HEK293 (cell line): ENCODE measurements at regions not wholly inside any gene's neighbourhood (a gene's known extent, or its start where the extent isn't known, plus 50 kb on each side); places are given as distances from the start of the nearest gene placed in this dataset.

Experiments used
- CTCF ChIA-PET: fragments of 350-600 bp; formaldehyde crosslinking; extraction: SDS; loops from one replicate; lab custom pipeline; 2021; ENCODE audit warnings: antibody characterized with exemption; lab: Yijun Ruan, JAX
- POLR2A ChIA-PET: fragments of 300-600 bp; formaldehyde crosslinking; extraction: SDS; loops from one replicate; lab custom pipeline; 2020; ENCODE audit warnings: antibody characterized with exemption, inconsistent platforms; lab: Yijun Ruan, JAX
- H3K27ac ChIP-seq: fragments of 200-500 bp; sonication (Bioruptor generic); 2 replicates; pipeline ENCODE4 v1.5.1; 2014; ENCODE audit warnings: low read depth, low read length, control low read depth, inconsistent platforms; ENCODE audit errors: extremely low read depth
- H3K36me3 ChIP-seq, 2 experiments: fragments of 200-500 bp in 1 of 2; sonication (Bioruptor generic) in 1 of 2; 1 replicate in 1 of 2; 2 replicates in 1 of 2; pipeline ENCODE4 v1.5.1; 2014 to 2017; ENCODE audit warnings: inconsistent platforms in 2 of 2, low read length in 2 of 2; ENCODE audit not compliant: control insufficient read depth in 2 of 2, insufficient read depth in 1 of 2
- H3K4me1 ChIP-seq: fragments of 200-500 bp; sonication (Bioruptor generic); 2 replicates; pipeline ENCODE4 v1.5.1; 2014; ENCODE audit warnings: mild to moderate bottlenecking, low read length, inconsistent platforms; ENCODE audit not compliant: control insufficient read depth, insufficient read depth
- H3K4me3 ChIP-seq: 2 replicates; pipeline ENCODE4 v1.5.1; 2011; ENCODE audit warnings: low read depth, mild to moderate bottlenecking, control low read depth, low read length, moderate library complexity
- H3K9me3 ChIP-seq: fragments of 200-500 bp; sonication (Bioruptor generic); 2 replicates; pipeline ENCODE4 v1.5.1; 2014; ENCODE audit warnings: low read depth, low read length, inconsistent platforms; ENCODE audit not compliant: control insufficient read depth, insufficient read depth
- KLF16 ChIP-seq: fragments of 450-650 bp; formaldehyde crosslinking; IDR thresholded peaks from 2 replicates; pipeline ENCODE4 v1.5.1; 2017; ENCODE audit warnings: missing biosample characterization, missing genetic modification characterization
- ZNF202 ChIP-seq: fragments of 450-650 bp; formaldehyde crosslinking; IDR thresholded peaks from 2 replicates; pipeline ENCODE4 v1.5.1; 2016; ENCODE audit warnings: missing biosample characterization, missing genetic modification characterization, borderline replicate concordance
- ZNF473 ChIP-seq: fragments of 450-650 bp; formaldehyde crosslinking; IDR thresholded peaks from 2 replicates; pipeline ENCODE4 v1.5.1; 2017; ENCODE audit warnings: missing biosample characterization, missing genetic modification characterization
- ZNF544 ChIP-seq: fragments of 450-650 bp; formaldehyde crosslinking; IDR thresholded peaks from 2 replicates; pipeline ENCODE4 v1.5.0; 2017; ENCODE audit warnings: missing biosample characterization, missing genetic modification characterization
- ZNF600 ChIP-seq: fragments of 450-650 bp; formaldehyde crosslinking; IDR thresholded peaks from 2 replicates; pipeline ENCODE4 v1.5.1; 2016; ENCODE audit warnings: missing biosample characterization, missing genetic modification characterization
- ZNF677 ChIP-seq: fragments of 450-650 bp; IDR thresholded peaks from 2 replicates; pipeline ENCODE4 v1.5.0; 2018; ENCODE audit warnings: missing biosample characterization, mild to moderate bottlenecking, missing genetic modification characterization, moderate library complexity
- ZSCAN16 ChIP-seq: fragments of 450-650 bp; formaldehyde crosslinking; IDR thresholded peaks from 2 replicates; pipeline ENCODE4 v1.5.1; 2016; ENCODE audit warnings: missing biosample characterization, missing genetic modification characterization
- ZSCAN30 ChIP-seq: fragments of 450-650 bp; IDR thresholded peaks from 2 replicates; pipeline ENCODE4 v1.5.1; 2018; ENCODE audit warnings: missing biosample characterization, mild to moderate bottlenecking, missing genetic modification characterization, moderate library complexity
- TF ChIP-seq, protein P1 (sequence below): fragments of 450-650 bp; formaldehyde crosslinking; IDR thresholded peaks from 2 replicates; pipeline ENCODE4 v1.5.1; 2016; ENCODE audit warnings: missing biosample characterization, missing genetic modification characterization
- TF ChIP-seq, protein P2 (sequence below): fragments of 450-650 bp; formaldehyde crosslinking; IDR thresholded peaks from 2 replicates; pipeline ENCODE4 v1.5.1; 2016; ENCODE audit warnings: missing biosample characterization, missing genetic modification characterization
- TF ChIP-seq, protein P3 (sequence below): fragments of 450-650 bp; formaldehyde crosslinking; IDR thresholded peaks from 2 replicates; pipeline ENCODE4 v1.5.1; 2017; ENCODE audit warnings: missing biosample characterization, missing genetic modification characterization
- TF ChIP-seq, protein P4 (sequence below): fragments of 450-650 bp; formaldehyde crosslinking; IDR thresholded peaks from 2 replicates; pipeline ENCODE4 v1.5.1; 2016; ENCODE audit warnings: missing biosample characterization, missing genetic modification characterization
- TF ChIP-seq, protein P5 (sequence below): fragments of 450-650 bp; IDR thresholded peaks from 2 replicates; pipeline ENCODE4 v1.5.1; 2018; ENCODE audit warnings: missing biosample characterization, missing genetic modification characterization
- TF ChIP-seq, protein P6 (sequence below): fragments of 450-650 bp; formaldehyde crosslinking; IDR thresholded peaks from 2 replicates; pipeline ENCODE4 v1.5.1; 2016; ENCODE audit warnings: missing biosample characterization, missing genetic modification characterization
- TF ChIP-seq, protein P7 (sequence below): fragments of 450-650 bp; formaldehyde crosslinking; optimal IDR thresholded peaks from 2 replicates; pipeline ENCODE3; 2016; ENCODE audit warnings: missing biosample characterization, mild to moderate bottlenecking, missing genetic modification characterization
- TF ChIP-seq, protein P8 (sequence below): fragments of 450-650 bp; formaldehyde crosslinking; IDR thresholded peaks from 2 replicates; pipeline ENCODE4 v1.5.1; 2016; ENCODE audit warnings: missing biosample characterization, missing genetic modification characterization
- TF ChIP-seq, protein P9 (sequence below): fragments of 450-650 bp; formaldehyde crosslinking; IDR thresholded peaks from 2 replicates; pipeline ENCODE4 v1.5.1; 2016; ENCODE audit warnings: missing biosample characterization, missing genetic modification characterization, borderline replicate concordance

DNA sequence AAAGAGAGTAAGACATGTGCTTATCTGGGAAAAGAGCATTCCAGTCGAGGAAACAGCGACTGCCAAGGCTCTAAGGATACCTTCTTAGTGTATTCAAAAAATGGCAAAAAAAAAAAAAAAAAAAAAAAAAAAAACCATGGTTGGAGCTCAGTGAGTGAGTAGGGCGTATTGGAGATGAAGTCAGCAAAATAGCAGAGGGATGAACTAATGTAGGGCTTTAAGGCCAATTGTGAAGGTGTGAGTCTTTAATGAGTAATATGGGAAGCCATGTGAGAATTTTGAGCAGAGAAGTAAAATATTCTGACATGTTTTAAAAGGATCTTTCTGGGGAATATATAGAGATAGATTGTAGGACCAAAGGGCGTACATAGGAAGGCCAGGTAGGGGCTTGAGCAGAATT lies 498.6 kb upstream of the ISX start (continued):
- TF ChIP-seq, protein P1, sequence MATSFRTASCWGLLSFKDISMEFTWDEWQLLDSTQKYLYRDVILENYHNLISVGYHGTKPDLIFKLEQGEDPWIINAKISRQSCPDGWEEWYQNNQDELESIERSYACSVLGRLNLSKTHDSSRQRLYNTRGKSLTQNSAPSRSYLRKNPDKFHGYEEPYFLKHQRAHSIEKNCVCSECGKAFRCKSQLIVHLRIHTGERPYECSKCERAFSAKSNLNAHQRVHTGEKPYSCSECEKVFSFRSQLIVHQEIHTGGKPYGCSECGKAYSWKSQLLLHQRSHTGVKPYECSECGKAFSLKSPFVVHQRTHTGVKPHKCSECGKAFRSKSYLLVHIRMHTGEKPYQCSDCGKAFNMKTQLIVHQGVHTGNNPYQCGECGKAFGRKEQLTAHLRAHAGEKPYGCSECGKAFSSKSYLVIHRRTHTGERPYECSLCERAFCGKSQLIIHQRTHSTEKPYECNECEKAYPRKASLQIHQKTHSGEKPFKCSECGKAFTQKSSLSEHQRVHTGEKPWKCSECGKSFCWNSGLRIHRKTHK (tag by site-specific recombination), result no peak
- no peak for TF ChIP-seq ZSCAN16 (tag by site-specific recombination)
- no peak for TF ChIP-seq ZSCAN30 (tag by site-specific recombination)
- TF ChIP-seq, protein P2, sequence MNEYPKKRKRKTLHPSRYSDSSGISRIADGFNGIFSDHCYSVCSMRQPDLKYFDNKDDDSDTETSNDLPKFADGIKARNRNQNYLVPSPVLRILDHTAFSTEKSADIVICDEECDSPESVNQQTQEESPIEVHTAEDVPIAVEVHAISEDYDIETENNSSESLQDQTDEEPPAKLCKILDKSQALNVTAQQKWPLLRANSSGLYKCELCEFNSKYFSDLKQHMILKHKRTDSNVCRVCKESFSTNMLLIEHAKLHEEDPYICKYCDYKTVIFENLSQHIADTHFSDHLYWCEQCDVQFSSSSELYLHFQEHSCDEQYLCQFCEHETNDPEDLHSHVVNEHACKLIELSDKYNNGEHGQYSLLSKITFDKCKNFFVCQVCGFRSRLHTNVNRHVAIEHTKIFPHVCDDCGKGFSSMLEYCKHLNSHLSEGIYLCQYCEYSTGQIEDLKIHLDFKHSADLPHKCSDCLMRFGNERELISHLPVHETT (tag by site-specific recombination), result no peak
- TF ChIP-seq, protein P3, sequence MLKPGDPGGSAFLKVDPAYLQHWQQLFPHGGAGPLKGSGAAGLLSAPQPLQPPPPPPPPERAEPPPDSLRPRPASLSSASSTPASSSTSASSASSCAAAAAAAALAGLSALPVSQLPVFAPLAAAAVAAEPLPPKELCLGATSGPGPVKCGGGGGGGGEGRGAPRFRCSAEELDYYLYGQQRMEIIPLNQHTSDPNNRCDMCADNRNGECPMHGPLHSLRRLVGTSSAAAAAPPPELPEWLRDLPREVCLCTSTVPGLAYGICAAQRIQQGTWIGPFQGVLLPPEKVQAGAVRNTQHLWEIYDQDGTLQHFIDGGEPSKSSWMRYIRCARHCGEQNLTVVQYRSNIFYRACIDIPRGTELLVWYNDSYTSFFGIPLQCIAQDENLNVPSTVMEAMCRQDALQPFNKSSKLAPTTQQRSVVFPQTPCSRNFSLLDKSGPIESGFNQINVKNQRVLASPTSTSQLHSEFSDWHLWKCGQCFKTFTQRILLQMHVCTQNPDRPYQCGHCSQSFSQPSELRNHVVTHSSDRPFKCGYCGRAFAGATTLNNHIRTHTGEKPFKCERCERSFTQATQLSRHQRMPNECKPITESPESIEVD (tag by site-specific recombination), result no peak
- TF ChIP-seq, protein P4, sequence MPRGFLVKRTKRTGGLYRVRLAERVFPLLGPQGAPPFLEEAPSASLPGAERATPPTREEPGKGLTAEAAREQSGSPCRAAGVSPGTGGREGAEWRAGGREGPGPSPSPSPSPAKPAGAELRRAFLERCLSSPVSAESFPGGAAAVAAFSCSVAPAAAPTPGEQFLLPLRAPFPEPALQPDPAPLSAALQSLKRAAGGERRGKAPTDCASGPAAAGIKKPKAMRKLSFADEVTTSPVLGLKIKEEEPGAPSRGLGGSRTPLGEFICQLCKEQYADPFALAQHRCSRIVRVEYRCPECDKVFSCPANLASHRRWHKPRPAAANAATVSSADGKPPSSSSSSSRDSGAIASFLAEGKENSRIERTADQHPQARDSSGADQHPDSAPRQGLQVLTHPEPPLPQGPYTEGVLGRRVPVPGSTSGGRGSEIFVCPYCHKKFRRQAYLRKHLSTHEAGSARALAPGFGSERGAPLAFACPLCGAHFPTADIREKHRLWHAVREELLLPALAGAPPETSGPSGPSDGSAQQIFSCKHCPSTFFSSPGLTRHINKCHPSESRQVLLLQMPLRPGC (tag by site-specific recombination), result no peak
- TF ChIP-seq ZNF600, result no peak
- TF ChIP-seq, protein P5, sequence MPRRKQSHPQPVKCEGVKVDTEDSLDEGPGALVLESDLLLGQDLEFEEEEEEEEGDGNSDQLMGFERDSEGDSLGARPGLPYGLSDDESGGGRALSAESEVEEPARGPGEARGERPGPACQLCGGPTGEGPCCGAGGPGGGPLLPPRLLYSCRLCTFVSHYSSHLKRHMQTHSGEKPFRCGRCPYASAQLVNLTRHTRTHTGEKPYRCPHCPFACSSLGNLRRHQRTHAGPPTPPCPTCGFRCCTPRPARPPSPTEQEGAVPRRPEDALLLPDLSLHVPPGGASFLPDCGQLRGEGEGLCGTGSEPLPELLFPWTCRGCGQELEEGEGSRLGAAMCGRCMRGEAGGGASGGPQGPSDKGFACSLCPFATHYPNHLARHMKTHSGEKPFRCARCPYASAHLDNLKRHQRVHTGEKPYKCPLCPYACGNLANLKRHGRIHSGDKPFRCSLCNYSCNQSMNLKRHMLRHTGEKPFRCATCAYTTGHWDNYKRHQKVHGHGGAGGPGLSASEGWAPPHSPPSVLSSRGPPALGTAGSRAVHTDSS (tag by site-specific recombination), result no peak
- TF ChIP-seq ZNF544, result no peak

DNA sequence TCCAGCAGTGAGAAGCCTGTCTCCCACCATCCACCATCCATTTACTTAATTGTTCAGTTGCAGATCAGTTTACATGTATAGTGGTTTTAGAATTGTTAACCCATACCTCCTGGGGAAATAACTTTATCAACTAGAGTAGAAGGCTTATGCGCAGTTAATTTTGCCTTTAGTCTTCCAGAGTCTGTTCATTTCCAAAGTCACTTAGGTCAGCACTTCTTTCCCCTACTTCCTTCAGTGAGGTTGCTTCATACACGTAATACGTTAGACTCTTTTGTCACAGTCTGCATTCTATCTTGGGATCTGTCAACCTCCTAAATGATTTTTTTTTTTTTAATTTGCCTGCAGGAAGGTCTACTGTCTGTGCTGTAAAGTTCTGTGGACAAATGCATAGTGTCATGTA lies 495.6 kb upstream of the ISX start:
- Histone ChIP-seq H3K4me1 (no peaks in the 10 kb centered on the region), H3K4me3 (no peak overlapping the region), H3K27ac (no peak overlapping the region), H3K9me3 (no peaks in the 10 kb centered on the region), H3K36me3 (no peaks in the 10 kb centered on the region)
- ChIA-PET POLR2A (no interaction called here), CTCF (interaction anchor here (0.6 kb wide), 1 partner anchor 12 kb away, joined by 4 read pairs; no protein-coding TSS in a partner anchor)
- TF ChIP-seq KLF16 (tag by site-specific recombination) (no peak), ZNF677 (no peak), ZNF202 (tag by site-specific recombination) (no peak), ZNF473 (tag by site-specific recombination) (no peak)
- TF ChIP-seq, protein P6, sequence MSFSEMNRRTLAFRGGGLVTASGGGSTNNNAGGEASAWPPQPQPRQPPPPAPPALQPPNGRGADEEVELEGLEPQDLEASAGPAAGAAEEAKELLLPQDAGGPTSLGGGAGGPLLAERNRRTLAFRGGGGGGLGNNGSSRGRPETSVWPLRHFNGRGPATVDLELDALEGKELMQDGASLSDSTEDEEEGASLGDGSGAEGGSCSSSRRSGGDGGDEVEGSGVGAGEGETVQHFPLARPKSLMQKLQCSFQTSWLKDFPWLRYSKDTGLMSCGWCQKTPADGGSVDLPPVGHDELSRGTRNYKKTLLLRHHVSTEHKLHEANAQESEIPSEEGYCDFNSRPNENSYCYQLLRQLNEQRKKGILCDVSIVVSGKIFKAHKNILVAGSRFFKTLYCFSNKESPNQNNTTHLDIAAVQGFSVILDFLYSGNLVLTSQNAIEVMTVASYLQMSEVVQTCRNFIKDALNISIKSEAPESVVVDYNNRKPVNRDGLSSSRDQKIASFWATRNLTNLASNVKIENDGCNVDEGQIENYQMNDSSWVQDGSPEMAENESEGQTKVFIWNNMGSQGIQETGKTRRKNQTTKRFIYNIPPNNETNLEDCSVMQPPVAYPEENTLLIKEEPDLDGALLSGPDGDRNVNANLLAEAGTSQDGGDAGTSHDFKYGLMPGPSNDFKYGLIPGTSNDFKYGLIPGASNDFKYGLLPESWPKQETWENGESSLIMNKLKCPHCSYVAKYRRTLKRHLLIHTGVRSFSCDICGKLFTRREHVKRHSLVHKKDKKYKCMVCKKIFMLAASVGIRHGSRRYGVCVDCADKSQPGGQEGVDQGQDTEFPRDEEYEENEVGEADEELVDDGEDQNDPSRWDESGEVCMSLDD (tag by site-specific recombination), result no peak
- TF ChIP-seq, protein P7, sequence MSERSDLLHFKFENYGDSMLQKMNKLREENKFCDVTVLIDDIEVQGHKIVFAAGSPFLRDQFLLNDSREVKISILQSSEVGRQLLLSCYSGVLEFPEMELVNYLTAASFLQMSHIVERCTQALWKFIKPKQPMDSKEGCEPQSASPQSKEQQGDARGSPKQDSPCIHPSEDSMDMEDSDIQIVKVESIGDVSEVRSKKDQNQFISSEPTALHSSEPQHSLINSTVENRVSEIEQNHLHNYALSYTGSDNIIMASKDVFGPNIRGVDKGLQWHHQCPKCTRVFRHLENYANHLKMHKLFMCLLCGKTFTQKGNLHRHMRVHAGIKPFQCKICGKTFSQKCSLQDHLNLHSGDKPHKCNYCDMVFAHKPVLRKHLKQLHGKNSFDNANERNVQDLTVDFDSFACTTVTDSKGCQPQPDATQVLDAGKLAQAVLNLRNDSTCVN (tag by site-specific recombination), result no peak
- TF ChIP-seq, protein P8, sequence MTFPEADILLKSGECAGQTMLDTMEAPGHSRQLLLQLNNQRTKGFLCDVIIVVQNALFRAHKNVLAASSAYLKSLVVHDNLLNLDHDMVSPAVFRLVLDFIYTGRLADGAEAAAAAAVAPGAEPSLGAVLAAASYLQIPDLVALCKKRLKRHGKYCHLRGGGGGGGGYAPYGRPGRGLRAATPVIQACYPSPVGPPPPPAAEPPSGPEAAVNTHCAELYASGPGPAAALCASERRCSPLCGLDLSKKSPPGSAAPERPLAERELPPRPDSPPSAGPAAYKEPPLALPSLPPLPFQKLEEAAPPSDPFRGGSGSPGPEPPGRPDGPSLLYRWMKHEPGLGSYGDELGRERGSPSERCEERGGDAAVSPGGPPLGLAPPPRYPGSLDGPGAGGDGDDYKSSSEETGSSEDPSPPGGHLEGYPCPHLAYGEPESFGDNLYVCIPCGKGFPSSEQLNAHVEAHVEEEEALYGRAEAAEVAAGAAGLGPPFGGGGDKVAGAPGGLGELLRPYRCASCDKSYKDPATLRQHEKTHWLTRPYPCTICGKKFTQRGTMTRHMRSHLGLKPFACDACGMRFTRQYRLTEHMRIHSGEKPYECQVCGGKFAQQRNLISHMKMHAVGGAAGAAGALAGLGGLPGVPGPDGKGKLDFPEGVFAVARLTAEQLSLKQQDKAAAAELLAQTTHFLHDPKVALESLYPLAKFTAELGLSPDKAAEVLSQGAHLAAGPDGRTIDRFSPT (tag by site-specific recombination), result no peak
- TF ChIP-seq, protein P9, sequence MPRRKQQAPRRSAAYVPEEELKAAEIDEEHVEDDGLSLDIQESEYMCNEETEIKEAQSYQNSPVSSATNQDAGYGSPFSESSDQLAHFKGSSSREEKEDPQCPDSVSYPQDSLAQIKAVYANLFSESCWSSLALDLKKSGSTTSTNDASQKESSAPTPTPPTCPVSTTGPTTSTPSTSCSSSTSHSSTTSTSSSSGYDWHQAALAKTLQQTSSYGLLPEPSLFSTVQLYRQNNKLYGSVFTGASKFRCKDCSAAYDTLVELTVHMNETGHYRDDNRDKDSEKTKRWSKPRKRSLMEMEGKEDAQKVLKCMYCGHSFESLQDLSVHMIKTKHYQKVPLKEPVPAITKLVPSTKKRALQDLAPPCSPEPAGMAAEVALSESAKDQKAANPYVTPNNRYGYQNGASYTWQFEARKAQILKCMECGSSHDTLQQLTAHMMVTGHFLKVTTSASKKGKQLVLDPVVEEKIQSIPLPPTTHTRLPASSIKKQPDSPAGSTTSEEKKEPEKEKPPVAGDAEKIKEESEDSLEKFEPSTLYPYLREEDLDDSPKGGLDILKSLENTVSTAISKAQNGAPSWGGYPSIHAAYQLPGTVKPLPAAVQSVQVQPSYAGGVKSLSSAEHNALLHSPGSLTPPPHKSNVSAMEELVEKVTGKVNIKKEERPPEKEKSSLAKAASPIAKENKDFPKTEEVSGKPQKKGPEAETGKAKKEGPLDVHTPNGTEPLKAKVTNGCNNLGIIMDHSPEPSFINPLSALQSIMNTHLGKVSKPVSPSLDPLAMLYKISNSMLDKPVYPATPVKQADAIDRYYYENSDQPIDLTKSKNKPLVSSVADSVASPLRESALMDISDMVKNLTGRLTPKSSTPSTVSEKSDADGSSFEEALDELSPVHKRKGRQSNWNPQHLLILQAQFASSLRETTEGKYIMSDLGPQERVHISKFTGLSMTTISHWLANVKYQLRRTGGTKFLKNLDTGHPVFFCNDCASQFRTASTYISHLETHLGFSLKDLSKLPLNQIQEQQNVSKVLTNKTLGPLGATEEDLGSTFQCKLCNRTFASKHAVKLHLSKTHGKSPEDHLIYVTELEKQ (tag by site-specific recombination), result no peak
